ENCODE measurements at regions not wholly inside any gene's neighbourhood (a gene's known extent, or its start where the extent isn't known, plus 50 kb on each side); places are given as distances from the start of the nearest gene placed in this dataset.

- TF ChIP-seq CTCF (conservative IDR thresholded peaks at IDR 0.05 in 1 of 2, IDR thresholded peaks at IDR 0.05 in 1 of 2; ENCODE audit: low read depth in 1 of 2, low read length in 2 of 2) (no peak), EZH2 (IDR thresholded peaks at IDR 0.05; ENCODE audit: low read length, missing control alignments) (no peak)
Measured at GRCh38 chr1:57983441-57983840, 559.6 kb upstream of the DAB1 start.
